Hepatocyte (in vitro differentiated cells): ENCODE measurements at regions not wholly inside any gene's neighbourhood (a gene's known extent, or its start where the extent isn't known, plus 50 kb on each side); places are given as distances from the start of the nearest gene placed in this dataset.

Source experiments
- CTCF ChIP-seq: fragments of 200-600 bp; sonication (generic); IDR thresholded peaks from 2 replicates; pipeline ENCODE4 v1.5.1; 2016; ENCODE audit warnings: antibody characterized with exemption, mild to moderate bottlenecking; ENCODE audit not compliant: poor library complexity
- EZH2 ChIP-seq: fragments of 200-600 bp; sonication (generic); IDR thresholded peaks from 2 replicates; pipeline ENCODE4 v1.6.1; 2016; ENCODE audit warnings: antibody characterized with exemption, mild to moderate bottlenecking, borderline replicate concordance
- EZH2phosphoT487 ChIP-seq: fragments of 200-600 bp; sonication (generic); IDR thresholded peaks from one replicate; pipeline ENCODE4 v1.6.1; 2018; ENCODE audit warnings: antibody characterized with exemption, mild to moderate bottlenecking, low read depth, moderate library complexity; ENCODE audit not compliant: unreplicated experiment, severe bottlenecking

- TF ChIP-seq EZH2phosphoT487: no peak
- no peak for TF ChIP-seq CTCF
- no peak for TF ChIP-seq EZH2
Observed at GRCh38 chr6:86448398-86448797, 488.9 kb upstream of the HTR1E start.
